Activated CD8-positive, alpha-beta memory T cell treated with anti-CD3 and anti-CD28 coated beads, Interleukin-2, amount 50 U/mL, for 24 hours (primary cell): ENCODE measurements at regions not wholly inside any gene's neighbourhood (a gene's known extent, or its start where the extent isn't known, plus 50 kb on each side); places are given as distances from the start of the nearest gene placed in this dataset.
"Not testable (repeated sequence)": the region's sequence is repeated elsewhere in the genome, so short reads cannot be mapped to it uniquely, and the experiment has no call there.

Experiments
- DNase-seq: peaks from one replicate; pipeline ENCODE4 v3.0.0-alpha.2; 2020; ENCODE audit errors: extremely low read depth

- DNase-seq: no peak
Measured at GRCh38 chr4:81375745-81376144, 96.0 kb downstream of the RASGEF1B start.

GRCh38 chr4:81369886-81370285 lies 101.8 kb downstream of the RASGEF1B start:
- no peak for DNase-seq

- DNase-seq: no peak
Measured at GRCh38 chr4:81366779-81367178, 104.9 kb downstream of the RASGEF1B start.

GRCh38 chr4:81360737-81361136 lies 111.0 kb downstream of the RASGEF1B start:
- DNase-seq: no peak

- DNase-seq: no peak
Measured at GRCh38 chr4:81359207-81359606, 112.5 kb downstream of the RASGEF1B start.

GRCh38 chr4:81358154-81358553 lies 113.6 kb downstream of the RASGEF1B start:
- no peak for DNase-seq

- no peak for DNase-seq
Measured at GRCh38 chr4:81356621-81357020, 115.1 kb downstream of the RASGEF1B start.

- no peak for DNase-seq
Measured at GRCh38 chr4:81355136-81355535, 116.6 kb downstream of the RASGEF1B start.

- no peak for DNase-seq
Measured at GRCh38 chr4:81353861-81354260, 117.8 kb downstream of the RASGEF1B start.

GRCh38 chr4:81352446-81352835 lies 119.3 kb downstream of the RASGEF1B start:
- DNase-seq: no peak

- DNase-seq: peak; percentile 30
Measured at GRCh38 chr4:81351654-81352445, 119.9 kb downstream of the RASGEF1B start.

GRCh38 chr4:81350040-81350439 lies 121.7 kb downstream of the RASGEF1B start:
- DNase-seq: no peak

- DNase-seq: no peak
Measured at GRCh38 chr4:81348778-81349094, 123.0 kb downstream of the RASGEF1B start.

GRCh38 chr4:81348086-81348777 lies 123.5 kb downstream of the RASGEF1B start:
- DNase-seq: no peak

GRCh38 chr4:81346719-81347118 lies 125.0 kb downstream of the RASGEF1B start:
- no peak for DNase-seq

- DNase-seq: no peak
Measured at GRCh38 chr4:81343536-81343935, 128.2 kb downstream of the RASGEF1B start.

- no peak for DNase-seq
Measured at GRCh38 chr4:81343046-81343445, 128.0 kb upstream of the PRKG2 start.

GRCh38 chr4:81337211-81337610 lies 122.2 kb upstream of the PRKG2 start:
- no peak for DNase-seq

- no peak for DNase-seq
Measured at GRCh38 chr4:81335122-81335912, 120.3 kb upstream of the PRKG2 start.

GRCh38 chr4:81330018-81330417 lies 115.0 kb upstream of the PRKG2 start:
- DNase-seq: no peak

- DNase-seq: no peak
Measured at GRCh38 chr4:81326581-81326980, 111.6 kb upstream of the PRKG2 start.

- not testable (repeated sequence) for DNase-seq
Measured at GRCh38 chr4:81324594-81324993, 109.6 kb upstream of the PRKG2 start.

- no peak for DNase-seq
Measured at GRCh38 chr4:81319657-81320056, 104.6 kb upstream of the PRKG2 start.
